ENCODE measurements at regions not wholly inside any gene's neighbourhood (a gene's known extent, or its start where the extent isn't known, plus 50 kb on each side); places are given as distances from the start of the nearest gene placed in this dataset.

- DNase-seq, result no peak
These were observed 57.3 kb upstream of the MYRIP start for GRCh38 chr3:39752019-39752637.

- DNase-seq, result no peak
These were observed 56.7 kb upstream of the MYRIP start for GRCh38 chr3:39752751-39753150.

GRCh38 chr3:39753391-39753790 lies 56.0 kb upstream of the MYRIP start:
- no peak for DNase-seq

GRCh38 chr3:39754549-39754948 lies 54.9 kb upstream of the MYRIP start:
- DNase-seq, result no peak

- DNase-seq, result no peak
These were observed 54.3 kb upstream of the MYRIP start for GRCh38 chr3:39755100-39755499.

- no peak for DNase-seq
These were observed 52.1 kb upstream of the MYRIP start for GRCh38 chr3:39757307-39757706.

Data from NCI-H446 (cell line).